ENCODE measurements at regions not wholly inside any gene's neighbourhood (a gene's known extent, or its start where the extent isn't known, plus 50 kb on each side); places are given as distances from the start of the nearest gene placed in this dataset.

DNA sequence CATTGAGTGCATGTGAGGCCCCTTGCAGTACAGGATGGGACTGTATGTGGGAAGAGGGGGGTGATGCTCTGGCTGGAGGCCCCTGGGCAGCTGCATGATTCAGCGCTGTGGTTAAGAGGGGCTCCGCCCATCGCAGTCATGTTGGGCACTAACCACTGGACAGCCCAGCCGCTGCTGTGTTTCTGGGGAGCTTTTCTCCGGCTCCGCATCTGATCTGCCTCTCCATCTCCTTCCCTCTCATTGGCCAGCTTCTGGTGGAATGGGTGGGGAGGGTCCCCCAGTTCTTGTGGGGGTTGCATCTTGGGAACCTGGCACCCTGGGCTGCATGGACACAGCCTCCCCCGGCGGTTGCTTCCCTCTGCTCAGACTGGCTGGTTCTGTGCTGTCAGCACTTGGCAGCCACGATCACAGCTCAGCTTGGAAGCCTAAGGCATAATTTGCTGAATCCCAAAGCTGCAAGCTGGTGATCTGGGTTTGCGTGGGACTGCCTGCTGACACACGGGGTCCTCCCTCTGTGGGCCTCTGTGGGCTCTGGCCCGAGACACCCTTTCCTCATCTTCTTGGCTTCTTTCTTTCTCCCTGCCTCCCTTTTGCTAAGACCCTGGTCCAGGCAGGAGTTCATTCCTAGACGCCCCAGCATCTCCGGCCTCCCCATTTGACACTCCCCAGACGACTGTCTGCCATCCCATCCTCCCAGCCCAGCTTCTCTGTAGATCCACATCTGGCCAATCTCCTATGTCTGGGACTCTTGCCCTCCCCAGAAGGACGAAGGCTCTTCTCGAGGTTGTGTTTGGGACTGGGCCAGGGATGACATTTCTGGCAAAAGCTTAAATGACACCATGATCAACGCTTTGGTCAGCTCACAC, 168.3 kb downstream of the SEC14L1 start:
- no peak for DNase-seq

DNA sequence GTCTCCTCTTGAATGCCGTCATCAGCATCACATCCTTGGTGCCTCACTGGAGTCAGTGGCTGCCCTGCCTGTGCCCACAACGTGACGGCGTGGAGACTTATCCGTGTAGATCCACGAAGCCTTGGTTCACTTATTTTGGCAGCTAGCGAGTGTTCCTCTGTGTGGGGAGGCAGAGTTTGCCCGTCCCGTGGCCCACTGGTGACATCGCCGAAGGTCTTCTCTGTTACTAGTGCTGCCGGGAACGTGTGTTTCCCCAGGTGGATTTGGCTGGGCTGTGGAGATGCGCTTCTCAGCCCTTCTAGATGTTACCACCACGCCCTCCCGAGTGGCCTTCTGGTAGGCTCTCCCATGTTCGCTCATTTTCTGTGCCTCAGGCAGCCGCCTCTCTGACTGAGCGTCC, 169.6 kb downstream of the SEC14L1 start:
- DNase-seq: no peak

- no peak for DNase-seq
These were observed 170.7 kb downstream of the SEC14L1 start for GRCh38 chr17:77311371-77311981.

- DNase-seq: no peak
These were observed 171.4 kb downstream of the SEC14L1 start for GRCh38 chr17:77312061-77312701.

- no peak for DNase-seq
These were observed 172.2 kb downstream of the SEC14L1 start for GRCh38 chr17:77312786-77313599.

DNA sequence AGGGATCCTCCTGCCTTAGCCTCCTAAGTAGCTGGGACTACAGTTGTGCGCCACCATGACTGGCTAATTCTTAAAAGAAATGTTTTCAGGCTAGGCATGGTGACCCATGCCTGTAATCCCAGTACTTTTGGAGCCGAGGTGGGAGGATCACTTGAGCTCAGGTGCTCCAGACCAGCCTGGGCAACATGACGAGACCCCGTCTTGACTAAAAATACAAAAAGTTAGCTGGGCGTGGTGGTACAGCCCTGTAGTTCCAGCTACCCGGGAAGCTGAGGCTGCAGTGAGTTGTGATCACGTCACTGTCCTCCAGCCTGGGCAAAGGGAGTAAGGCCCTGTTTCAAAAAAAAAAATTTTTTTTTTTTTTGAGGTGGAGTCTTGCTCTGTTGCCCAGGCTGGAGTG, 173.1 kb downstream of the SEC14L1 start:
- DNase-seq: no peak

GRCh38 chr17:77314601-77315000, 173.8 kb downstream of the SEC14L1 start:
- no peak for DNase-seq

GRCh38 chr17:77315010-77315409, 174.2 kb downstream of the SEC14L1 start:
- no peak for DNase-seq

DNA sequence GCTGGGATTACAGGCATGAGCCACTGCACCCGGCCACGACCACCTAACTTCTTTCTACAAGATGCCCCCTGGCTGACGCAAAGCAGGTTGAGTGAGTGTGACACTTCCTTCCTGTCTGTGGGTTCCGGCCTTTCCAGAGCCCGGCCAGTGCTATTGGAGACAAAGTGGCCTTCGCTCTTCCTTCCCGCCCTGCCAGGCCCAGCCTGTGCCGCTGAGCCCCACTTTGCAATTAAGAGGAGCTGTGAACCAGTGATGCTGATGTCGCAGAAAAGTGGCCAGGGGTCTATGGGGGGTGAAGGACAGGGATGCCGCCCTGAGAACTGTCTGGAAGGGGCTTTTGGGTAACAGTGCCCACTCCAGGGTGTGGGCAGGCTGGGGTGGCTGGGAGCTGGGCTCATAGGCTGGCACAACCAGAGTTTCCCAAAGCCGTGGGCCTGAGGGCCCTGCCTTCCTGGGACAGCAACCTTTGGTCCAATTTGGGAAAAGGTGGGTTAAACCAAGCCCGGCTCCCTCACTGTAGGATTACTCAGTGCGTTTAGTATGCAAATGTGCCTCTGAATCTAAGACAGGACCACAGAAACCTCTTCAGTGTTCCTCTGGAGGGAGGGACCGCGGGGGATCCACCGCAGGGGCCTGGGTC, 174.9 kb downstream of the SEC14L1 start:
- DNase-seq: no peak

DNA sequence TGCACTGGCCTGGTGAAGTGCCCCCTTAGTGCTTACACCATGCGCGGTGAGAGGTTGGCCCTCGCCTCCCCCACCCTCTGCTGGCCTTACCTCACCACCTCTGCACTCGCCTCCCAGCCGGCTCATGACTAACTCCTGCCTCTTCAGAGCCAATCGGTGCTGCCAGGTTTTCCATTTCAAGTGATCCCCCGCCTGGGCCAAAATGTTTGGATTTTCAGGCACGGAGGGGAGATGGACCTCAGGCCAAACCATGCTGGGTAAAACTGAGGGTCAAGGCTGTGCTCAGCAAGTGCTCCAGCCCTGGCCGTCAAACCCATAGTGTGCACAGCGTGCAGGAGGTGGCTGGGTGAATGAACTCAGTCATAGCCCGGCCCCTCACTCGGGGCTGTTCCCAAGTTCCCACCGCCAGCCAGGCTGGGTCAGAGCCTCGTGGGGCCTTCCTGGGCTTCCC, 175.4 kb downstream of the SEC14L1 start:
- DNase-seq: no peak

GRCh38 chr17:77316651-77317050, 175.9 kb downstream of the SEC14L1 start:
- no peak for DNase-seq

- DNase-seq: no peak
These were observed 176.5 kb downstream of the SEC14L1 start for GRCh38 chr17:77317091-77317750.

DNA sequence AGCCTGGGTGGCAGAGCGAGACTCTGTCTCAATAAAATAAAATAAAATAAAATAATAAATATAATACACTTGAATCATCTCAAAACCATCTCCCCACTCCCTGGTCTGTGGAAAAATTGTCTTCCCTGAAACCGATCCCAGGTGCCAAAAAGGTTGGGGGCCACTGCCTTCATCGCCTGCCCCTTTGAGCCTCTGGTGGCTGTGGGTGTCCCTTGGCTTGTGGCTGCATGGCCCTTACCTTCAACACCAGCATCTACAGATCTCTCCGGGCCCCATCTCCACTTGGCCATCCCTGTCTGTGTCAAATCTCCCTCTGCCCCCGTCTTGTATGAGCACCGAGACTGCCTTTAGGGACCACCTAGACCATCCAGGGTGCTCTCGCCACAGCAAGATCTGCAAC, 177.3 kb downstream of the SEC14L1 start:
- DNase-seq: no peak

DNA sequence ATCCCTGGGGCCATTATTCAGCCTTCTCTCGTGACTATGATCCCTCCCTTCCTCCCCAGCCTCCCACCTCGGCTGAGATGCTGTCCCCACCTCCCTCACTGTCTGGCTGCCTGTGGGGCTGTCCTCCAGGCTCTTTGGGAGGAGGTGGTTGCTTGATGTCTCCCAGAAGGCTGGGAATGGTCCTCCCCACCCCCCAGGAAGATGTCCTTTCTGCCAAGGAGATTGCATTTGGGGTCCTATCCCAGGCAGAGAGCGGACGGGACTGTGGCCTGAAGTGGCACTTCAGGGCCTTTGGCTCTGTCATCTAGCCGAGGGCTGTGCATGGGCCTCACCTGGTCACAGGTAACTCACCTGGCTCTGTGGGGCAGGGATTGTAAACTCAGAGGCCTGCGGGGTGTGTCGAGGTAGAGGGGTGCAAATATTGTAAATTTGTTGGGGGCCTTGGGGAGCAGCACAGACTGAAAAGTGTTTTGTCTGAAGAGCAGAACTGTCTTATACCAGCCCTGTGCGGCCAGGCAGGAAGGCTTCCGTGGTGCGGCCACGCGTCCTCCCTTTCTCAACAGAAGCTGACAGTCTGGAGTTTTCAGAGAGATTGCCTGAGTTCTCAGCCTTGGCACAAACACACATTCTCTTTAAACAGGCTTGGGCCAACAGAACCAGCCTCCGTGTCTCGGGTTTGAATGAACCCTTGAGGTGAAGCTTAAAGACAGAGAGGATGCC, 177.9 kb downstream of the SEC14L1 start:
- DNase-seq: no peak

DNA sequence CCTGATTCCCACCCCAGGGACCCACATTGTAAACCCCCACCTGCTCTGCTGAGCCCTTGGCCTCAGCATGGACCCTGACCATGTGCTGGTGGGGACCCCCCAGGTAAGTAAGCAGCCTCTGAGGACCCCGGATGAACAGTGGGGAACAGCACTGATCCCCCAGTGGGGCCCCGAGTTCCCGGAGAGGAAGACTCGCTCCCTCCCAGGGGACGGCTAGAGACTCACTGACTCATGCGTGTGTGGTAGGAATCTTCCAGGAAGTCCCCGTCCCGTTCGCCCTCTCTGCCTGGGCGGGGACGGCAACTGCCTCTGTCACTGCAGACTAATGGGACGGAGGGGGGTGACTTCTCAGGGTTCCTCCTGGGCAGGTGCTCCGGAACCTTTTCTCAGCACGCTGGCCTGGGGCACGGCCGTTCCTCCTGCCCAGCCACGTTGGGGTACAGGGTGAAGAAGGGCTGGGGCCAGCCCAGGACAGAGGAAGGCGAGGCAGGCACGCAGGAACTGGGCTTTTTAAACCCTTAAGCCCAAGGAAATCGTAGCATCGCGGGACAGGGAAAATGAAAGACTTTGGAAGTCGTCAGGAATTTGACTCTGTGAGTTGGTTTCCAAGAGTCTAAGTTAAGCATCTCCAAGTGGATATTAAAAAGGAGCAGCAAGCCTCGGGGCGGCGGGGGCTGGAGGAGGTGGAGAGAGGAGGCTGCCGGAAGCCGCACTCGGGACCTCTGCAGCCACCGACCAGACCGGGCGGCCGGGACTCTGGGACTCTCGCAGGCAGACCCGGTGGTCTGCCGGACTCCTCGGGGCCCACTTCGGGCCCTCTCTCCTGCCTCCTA, 178.7 kb downstream of the SEC14L1 start:
- DNase-seq: peak; percentile 55

GRCh38 chr17:77320044-77320440, 179.3 kb downstream of the SEC14L1 start:
- no peak for DNase-seq

DNA sequence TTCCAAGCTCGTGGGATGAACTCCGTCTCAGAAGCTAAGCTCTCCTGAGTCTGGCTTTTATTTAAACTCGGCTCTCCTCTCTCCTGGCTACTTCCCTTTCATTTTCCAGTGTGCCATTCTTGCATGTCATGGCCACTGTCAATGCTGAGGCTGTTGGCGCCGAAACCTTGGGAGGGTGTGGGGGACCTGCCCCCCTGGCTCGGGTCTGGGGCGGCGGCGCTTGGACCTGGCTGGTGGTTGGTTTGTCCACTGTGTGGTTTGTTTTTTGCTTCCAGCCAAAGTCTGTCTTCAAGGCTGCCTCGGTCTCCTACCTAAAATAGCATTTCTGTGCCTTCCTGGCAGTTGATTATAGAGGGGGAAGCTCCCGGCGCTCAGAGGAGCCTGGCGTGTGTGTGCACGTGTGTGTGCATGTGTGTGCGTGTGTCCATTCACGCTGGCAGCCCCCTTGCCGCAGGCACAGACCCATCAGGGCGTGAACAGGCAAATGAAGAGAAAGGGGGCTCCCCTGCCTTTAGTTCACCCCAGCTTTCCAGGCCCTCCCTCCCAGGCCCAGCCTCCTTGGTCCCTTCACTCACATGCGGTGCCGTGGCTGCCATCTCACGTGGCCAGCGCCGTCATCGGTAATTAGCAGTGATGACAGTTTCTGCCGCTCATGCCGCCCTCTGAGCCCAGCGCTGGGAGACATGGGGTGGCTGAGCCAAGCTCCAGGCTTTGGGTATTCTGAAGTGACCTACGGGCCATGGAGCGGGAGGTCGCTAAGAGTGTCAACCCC, 179.9 kb downstream of the SEC14L1 start:
- DNase-seq: no peak

- no peak for DNase-seq
These were observed 181.1 kb downstream of the SEC14L1 start for GRCh38 chr17:77321649-77322513.
